Upper lobe of left lung (tissue), 4 donors: ENCODE measurements at regions not wholly inside any gene's neighbourhood (a gene's known extent, or its start where the extent isn't known, plus 50 kb on each side); places are given as distances from the start of the nearest gene placed in this dataset.

ENCODE experiments used
- EP300 ChIP-seq, 4 donors: sonication (generic); formaldehyde crosslinking; IDR thresholded peaks; one replicate each; pipeline ENCODE4 v1.5.1; 2017; ENCODE audit warnings: antibody characterized with exemption in 4 of 4, control low read depth in 2 of 4
- POLR2A ChIP-seq, 4 donors: fragments of 450-650 bp; IDR thresholded peaks; one replicate each; pipeline ENCODE4 v1.5.1; 2016 to 2017; ENCODE audit warnings: antibody characterized with exemption in 4 of 4, mild to moderate bottlenecking in 2 of 4
- POLR2AphosphoS5 ChIP-seq, 2 donors: sonication (generic); formaldehyde crosslinking; IDR thresholded peaks; one replicate each; pipeline ENCODE4 v1.5.1; 2017; ENCODE audit warnings: antibody characterized with exemption in 2 of 2
- TF ChIP-seq, protein P1 (sequence below), 6 experiments: fragments of 450-650 bp in 4 of 6; fragments of 200-600 bp in 2 of 6; sonication (generic) in 2 of 6; IDR thresholded peaks; one replicate each; pipeline ENCODE4 v1.5.1; 2016 to 2019; ENCODE audit warnings: antibody characterized with exemption in 6 of 6

DNA sequence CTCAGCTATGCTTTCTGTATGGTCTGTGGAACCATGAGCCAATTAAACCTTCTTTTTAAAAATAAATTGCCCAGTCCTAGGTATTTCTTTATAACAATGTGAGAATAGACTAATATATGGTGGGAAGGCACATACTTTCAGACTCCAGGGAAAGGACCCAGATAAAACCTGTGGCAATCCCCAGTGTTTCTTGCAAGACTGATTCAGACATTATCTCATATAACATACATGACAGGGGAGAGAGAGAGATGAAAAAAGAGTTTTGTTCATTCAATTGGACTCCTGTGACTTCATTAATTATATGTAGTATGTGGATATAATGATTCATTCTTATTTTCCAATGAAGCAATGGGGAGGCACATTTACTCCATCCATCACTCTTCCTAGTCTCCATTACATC, 291.4 kb upstream of the PRKX start:
- TF ChIP-seq, protein P1, sequence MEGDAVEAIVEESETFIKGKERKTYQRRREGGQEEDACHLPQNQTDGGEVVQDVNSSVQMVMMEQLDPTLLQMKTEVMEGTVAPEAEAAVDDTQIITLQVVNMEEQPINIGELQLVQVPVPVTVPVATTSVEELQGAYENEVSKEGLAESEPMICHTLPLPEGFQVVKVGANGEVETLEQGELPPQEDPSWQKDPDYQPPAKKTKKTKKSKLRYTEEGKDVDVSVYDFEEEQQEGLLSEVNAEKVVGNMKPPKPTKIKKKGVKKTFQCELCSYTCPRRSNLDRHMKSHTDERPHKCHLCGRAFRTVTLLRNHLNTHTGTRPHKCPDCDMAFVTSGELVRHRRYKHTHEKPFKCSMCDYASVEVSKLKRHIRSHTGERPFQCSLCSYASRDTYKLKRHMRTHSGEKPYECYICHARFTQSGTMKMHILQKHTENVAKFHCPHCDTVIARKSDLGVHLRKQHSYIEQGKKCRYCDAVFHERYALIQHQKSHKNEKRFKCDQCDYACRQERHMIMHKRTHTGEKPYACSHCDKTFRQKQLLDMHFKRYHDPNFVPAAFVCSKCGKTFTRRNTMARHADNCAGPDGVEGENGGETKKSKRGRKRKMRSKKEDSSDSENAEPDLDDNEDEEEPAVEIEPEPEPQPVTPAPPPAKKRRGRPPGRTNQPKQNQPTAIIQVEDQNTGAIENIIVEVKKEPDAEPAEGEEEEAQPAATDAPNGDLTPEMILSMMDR (IDR thresholded peaks at IDR 0.05), result no peak
- TF ChIP-seq POLR2A (IDR thresholded peaks at IDR 0.05) (no peak), POLR2AphosphoS5 (IDR thresholded peaks at IDR 0.05) (no peak), EP300 (IDR thresholded peaks at IDR 0.05) (no peak)
